IPS DF 4.7 (cell line): ENCODE measurements at regions not wholly inside any gene's neighbourhood (a gene's known extent, or its start where the extent isn't known, plus 50 kb on each side); places are given as distances from the start of the nearest gene placed in this dataset.
A peak's percentile ranks its signal among the peaks of the same experiment; 100 is the strongest.

ENCODE experiments used
- DNase-seq: peaks from one replicate; pipeline ENCODE4 v3.0.0-alpha.2; 2013; ENCODE audit warnings: low spot score; ENCODE audit errors: extremely low read depth

DNA sequence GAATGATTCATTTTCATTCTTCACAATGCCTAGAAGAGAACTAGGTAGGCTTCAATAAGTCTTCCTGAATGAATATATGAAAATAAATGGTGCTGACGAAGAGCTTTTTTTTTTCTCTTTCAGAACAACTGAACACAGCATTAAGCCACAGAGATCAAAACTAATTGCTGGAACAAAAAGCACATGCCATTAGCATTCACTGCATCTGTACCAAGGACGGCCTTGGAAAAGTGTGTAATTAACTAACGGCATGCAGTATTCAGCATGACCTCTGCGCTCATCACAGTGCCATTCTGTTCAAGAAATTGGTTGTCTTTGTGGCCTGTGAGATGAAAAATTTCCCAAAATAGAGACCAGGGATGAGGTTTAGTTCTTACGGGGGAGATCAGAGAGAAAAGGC lies 99.3 kb downstream of the NUDT12 start:
- DNase-seq: no peak

DNA sequence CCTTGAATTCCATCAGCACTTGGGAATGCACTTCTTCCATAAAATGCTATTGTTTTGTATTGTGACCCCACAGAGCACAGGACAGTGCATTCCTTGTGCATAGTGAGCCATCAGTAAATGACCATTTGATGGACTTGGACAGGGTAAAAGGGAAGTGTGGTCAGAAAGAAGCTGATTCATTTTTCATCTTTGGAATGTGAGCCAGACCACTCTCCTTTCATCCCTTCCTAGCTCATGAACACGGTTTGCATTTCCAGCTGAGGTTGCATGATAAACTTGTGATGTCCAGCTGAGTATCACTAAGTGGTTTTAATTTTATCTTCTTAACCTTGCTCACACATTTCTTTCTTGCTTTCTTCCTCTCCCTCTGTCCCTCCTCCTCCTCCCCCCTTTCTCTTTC lies 101.3 kb downstream of the NUDT12 start:
- no peak for DNase-seq

DNA sequence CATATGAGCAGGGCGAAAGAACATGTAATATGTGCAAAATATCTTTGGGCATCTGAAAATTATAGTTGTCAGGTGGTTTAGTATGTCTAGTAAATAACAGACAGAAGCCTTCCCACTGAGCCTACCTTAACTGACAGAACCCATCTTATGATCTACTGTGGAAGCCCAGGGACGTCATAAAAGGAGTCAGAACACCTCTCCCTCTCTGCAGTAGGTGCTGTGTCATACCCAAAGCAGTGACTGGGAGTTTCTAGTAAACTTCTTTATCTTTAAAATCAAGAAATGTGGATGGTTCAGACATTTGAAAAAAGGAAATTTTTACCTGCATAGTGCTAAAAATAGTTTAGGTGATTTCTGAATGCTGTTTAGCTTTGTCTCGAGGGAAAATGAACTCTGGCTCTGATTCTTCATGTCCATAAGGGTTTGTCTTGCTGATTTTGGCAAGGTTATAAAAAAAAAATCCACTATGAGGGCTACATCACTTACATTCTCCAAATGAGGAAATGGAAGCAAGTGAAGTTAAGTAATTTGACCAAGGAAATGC lies 104.0 kb downstream of the NUDT12 start:
- DNase-seq: no peak

DNA sequence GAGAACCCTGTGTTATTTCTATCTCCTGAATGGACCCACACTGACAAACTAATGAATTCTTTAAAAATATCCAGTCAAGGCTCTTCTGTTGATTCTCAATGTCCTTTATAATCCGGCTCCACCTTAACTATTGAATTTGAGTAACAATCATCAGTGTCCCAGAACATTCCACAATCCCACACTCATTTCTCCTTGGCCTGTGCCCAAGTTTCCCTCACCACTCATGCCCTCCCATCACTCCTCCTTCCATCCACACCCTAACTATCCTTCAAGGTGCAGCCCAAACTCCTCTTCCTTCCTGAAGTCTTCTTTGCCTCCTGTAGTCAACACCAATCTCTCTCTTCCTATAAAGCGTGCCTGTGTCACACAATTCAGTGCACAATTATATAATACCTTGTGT lies 106.1 kb downstream of the NUDT12 start:
- no peak for DNase-seq

DNA sequence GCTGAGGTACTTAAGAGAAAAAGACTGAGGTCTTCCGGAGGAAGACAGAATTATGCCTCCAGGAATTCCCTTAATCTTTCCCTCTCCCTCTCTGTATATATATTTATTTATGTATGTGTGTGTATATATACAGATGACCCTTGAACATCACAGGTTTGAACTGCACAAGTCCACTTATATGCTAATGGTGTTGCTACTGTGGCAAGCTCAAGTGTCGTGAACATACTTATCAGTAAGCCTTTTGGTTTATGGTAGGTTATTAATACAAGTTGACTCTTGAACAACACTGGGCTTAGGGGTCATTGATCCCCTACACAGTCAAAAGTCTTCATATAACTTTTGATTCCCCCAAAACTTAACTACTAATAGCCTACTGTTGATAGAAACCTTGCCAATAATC lies 106.8 kb downstream of the NUDT12 start:
- no peak for DNase-seq

DNA sequence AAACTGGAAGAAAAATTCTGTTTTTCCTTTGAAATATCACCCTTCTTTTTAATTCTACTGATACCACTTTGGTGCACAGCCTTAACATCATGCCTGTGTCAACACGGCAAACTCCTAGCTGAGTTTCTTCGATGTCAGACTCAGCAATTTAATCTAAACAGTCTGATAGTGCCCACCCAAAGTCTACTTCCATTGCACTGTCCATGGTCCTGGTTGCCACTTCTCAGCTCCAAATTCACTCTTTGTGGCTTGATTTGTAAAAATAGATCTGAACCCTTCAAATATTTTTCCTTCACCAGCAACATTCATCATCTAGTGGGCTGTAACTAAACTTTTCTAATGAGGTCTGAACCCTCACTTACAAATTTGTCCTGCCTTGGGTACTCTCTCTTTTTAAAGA lies 107.8 kb downstream of the NUDT12 start:
- no peak for DNase-seq

DNA sequence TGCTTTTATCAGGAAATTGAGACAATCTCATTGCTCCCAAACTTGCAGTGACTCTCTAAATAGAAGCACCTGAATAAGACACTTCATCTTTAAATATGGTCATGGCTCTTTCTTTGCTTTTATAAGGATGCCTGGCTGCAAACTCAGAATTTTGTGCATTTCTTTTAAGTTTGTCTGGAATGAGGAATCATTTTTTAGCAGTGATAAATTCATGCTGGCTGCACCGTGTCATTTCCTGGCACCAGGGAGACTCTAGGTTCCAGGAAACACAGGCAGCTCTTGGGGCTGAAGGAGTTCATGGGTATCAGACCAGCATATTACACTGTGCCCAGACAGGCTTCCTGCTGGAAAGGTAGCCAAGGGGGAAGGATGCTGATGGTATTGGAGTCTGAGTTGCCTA lies 109.9 kb downstream of the NUDT12 start:
- no peak for DNase-seq

DNA sequence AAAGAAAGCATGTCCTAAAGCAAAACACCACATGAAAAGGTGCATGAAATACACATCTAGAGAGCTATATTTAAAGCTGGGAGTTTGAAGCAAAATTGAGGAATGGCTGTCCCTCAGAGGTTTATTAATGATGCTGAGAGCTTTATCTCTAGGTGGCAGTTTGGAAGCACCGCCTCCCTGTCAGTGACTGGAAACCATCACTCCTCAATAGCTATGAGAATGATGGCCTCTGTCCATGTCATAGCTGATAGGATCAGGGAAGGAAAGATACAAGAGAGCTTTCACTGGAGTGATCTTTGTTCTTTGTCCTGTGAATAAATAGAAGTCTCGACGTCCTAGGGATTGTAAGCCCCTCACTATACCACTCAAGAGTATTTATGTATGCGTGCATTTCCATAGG lies 110.5 kb downstream of the NUDT12 start:
- no peak for DNase-seq

DNA sequence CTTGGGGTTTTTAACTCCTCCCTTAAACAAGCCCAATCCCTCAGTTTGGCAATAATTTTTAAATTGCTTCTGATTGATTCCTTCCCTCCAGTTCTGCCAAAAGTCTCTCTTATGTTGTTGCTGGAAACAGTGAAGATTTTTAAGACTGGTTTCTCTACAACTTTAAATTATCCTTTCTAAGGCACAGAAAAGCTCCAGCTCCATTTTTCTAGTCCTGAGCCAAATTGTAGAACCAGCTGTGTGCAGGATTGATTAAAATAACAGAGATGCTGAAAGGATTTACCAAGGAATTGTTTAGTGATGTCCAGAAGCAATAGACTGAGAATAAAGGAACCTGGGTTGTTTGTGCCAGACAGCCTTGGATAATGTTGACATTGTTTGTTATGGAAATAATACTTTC lies 111.3 kb downstream of the NUDT12 start:
- DNase-seq: no peak

DNA sequence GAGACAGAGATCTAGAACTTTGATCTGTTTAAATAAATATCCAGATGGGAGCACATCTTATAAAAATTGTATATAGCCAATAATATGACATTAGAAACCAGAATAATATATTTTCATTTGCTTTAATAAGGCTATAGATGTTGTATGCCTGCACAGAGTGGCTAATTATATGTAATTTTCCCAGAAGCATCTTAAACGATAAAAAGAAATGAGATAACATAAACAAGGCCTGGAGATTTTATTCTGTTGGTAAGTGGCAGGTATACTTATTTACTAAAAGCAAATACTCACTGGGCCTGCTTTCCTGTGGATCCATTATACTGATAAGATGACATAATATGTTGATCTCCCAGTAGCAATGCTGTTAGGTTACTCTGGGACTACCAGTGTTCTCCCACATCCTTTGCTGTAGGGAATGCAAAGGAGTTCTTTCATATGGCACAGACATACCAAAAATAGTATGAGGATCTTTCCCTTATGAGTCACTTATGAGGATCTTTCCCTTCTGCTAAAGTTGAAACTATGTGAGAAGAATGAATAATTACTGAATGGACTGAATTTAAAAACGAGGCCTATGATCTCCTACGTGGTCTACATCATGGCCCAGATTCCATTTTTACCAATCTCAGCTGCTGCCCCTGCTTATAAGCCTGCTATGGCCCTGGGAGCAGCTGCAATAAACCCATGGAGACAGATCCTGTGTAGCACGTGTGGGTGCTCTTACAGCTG lies 112.1 kb downstream of the NUDT12 start:
- no peak for DNase-seq

DNA sequence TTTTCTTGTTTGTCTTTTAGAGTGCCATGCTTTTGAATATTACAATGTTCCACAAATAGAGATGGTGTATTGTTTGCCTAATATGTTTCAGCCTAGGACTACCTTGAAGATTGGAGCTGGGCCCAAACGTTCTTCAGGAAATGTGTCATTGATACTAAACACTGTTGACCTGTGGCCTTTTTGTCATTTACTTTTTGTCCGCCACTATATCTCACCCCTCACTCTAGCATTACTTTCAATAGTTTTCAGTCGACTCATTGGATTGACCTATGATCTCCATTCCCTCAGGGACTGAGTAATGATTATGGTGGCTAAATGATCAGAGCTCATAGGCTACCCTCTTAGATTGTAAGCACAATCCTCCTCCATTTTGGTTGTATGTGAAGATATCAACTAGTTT lies 115.8 kb downstream of the NUDT12 start:
- no peak for DNase-seq

DNA sequence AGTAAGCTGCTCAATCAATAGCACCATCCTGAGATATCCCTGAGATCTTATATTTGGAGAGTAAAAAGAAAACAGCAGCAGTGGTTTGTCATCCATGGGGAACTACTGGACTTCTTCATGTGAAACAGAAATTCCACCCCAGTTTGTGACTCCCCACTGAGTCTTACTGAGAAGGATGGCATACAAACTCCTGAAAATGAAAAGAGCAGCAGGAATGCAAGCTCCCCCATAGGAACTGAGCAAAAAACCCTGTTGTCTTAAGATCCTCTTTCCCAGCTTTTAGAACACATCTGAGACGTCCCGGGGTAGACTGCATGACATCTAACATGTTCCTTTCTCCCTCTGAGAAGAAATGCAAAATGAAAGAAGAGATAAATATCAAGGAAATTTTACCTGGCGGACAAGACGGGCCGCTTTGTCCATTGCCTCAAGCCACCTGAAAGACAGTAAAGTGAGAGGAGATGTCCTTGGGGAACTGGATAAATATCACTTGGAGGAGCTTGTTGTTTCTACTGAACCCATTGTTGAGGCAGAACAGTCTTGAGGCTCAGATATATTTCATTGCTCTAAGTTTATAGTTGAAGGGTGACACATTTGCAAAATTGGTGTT lies 117.1 kb downstream of the NUDT12 start:
- DNase-seq: no peak

DNA sequence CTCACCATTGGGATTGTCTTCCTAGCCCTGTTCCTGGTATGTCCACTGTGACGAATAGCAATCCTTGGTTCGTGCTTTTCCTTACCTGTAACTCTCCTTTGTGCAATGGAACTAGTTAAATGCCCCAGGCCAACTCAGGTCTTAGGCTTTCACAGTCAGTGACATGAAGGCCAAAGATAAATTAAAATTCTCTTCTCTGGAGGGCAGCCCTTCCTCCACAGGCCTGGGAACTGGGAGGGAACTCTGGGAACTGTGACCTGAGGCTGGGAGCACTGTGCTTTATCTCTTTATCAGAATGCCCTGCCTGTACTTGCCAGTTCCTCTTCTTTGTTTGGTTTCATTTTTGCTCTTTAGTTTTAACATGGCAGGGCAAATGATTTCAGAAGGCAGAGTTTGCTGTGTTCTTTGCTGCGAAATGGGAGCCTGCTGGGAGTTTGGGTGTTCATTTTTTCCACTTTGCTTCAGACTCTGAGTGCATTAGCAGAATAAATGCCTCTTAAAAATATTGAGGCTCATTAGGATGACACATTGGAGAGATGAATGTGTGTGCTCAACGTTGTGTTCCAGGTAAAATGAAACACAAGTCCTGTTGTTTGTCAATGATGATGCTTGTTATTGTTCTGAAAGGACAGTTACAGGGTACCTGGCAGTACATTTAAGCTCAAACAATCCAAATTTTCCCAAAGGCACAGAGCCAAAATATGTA lies 118.1 kb downstream of the NUDT12 start:
- no peak for DNase-seq

DNA sequence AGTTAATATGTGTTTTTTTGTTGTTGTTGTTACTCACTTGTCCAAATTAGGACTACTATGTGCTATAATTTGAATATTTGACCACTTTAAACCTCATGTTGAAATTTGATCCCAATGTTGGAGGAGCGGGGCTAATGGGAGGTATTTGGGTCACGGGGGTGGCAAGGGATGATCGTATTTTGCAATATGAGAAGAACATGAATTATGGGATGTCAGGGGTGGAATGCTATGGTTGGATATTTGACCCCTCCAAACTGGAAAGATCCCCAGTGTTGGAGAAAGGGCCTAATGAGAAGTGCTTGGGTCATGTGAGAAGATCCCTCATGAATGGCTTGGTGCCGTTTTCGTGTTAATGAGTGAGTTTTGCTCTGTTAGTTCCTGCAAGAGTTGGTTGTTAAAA lies 119.8 kb downstream of the NUDT12 start:
- no peak for DNase-seq

DNA sequence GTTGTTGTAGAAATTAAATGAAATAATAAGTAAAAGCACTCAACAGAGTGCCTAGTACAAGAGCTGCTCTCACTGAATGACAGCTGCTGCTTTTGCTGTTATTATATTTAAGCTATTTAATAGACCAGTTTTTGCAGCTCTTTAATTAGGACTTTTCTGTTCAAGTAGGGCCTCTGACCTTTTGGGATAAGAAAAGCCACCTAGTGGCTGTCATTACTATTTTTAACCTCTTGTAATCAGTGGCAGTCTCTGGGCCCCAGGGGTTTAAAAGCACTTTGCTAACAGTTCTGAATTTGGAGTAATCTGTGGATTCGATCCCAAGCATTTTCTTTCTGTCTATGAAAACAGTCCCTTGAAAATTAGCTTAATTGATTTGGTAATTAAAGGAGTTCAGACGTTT lies 121.1 kb downstream of the NUDT12 start:
- DNase-seq: peak; percentile 11

DNA sequence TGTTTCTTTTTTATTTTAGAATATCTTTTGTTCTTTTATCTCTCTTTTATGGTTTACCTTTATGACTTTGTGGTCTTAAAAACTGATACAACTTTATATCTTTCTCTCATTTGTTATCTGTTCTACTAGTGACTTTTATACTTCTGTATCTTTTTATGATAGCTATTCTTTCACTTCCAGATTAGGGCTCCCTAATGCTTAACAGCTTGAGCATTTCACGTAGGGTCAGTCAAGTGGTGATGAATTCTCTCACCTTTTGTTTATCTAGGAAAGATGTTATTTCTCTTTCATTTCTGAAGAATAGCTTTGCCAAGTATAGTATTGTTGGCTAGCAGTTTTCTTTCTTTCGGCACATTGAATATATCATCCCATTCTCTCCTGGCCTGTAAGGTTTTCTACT lies 123.6 kb downstream of the NUDT12 start:
- DNase-seq: no peak

DNA sequence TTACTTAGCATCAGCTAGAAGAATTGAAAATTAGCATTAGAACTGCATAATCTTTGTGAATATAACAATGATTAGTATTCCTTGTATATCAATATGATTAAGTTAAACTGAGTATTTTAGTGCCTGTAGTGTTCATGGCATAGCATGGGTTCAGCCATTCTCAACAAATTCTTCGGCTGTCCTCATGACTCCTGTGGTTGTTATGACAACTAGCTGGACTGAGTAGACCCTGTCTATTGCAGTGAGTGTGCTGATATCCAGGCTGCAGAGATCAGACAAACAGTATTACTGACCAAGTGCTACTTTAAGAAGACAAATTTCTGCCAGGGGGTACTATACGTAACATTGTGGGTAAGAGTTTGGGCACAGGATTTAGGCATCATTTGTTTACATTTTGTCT lies 125.9 kb downstream of the NUDT12 start:
- no peak for DNase-seq

DNA sequence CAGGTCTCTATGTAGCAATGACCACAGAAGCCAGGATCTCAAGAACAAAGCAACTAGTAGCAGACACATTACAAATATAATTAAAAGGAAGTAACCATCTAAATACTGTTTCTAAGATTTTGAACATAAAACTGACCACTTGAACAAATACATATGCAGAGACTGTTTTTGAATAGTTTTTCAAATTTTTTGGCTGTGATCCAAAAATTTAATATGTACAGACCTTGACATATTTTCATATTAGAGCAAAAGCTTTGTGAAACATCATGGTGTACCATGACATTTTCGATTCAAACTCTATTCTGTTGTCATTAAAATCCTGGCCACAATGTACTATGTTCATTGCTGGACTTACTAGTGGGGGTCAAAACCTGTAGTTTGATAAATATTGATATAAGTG lies 126.5 kb downstream of the NUDT12 start:
- no peak for DNase-seq

DNA sequence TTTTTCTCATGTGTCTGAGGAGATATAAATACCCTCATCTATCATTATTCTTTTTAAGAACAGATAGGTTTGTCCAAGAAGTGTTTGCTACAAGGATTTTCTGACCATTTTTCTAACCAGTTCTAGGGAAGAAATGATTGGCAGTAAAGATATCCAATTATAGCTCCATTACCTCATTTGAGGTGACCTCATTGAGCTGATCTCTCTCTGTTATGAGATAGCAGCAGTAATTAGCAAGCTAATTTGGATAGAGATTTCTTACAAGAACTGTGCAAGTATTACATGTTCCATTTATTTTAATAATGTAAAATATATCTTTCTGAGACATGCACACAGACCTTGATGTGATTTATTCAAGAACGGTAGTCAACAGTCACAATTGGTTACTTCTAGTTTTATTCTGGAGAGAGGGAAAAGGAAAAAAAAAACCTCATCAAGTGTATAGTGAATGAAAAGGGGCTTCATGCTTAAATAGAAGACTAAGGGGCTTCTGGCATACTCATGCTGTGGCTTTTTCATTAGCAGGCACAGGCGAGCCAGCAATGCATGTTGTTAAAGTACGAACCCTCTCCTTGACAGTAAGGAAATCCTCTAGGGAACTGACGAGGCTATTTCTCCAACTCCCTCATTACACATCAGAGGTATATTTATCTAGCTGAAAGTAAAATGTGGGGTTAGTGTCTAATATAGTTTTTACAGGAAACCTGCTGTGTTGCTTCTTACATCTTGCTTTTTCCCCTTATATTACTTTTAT lies 127.3 kb downstream of the NUDT12 start:
- DNase-seq: no peak

DNA sequence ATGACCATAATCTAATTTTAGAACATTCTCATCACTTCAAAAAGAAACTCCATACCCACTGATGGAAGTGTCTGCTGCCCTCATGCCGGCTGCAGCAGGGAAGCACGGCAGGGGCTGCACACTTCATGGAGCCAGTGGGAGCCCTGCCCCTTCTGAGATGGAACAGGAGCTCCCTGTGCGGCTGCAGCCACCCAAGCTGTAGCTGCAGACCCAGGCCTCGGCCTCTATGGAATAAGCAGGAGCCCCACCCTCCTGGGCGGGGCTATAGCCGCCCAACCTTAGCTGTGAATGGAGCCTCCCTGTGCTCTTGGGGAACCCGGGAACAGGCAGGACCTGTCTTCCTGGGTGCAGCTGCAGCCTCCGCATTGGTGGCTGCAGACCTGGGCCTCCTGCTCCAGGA lies 128.5 kb downstream of the NUDT12 start:
- DNase-seq: peak; percentile 41

DNA sequence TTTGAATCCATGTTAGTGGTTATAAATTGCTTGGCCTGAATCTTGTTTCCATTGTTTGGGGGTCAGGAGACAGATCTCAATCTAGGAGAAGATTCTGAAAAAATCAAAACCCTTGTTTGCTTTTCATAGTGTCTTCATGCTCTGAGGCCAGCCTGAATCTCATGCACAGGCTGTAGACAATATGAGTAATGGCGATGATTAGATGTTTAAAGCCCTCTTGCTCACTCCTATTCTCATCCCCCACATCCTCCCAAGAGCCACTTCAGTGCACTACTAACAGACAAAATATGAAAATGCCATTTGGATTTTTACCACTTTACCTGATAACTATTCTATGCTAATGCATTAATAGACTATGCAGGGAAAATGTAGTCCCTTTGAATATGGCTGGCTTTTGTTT lies 129.4 kb downstream of the NUDT12 start:
- no peak for DNase-seq

DNA sequence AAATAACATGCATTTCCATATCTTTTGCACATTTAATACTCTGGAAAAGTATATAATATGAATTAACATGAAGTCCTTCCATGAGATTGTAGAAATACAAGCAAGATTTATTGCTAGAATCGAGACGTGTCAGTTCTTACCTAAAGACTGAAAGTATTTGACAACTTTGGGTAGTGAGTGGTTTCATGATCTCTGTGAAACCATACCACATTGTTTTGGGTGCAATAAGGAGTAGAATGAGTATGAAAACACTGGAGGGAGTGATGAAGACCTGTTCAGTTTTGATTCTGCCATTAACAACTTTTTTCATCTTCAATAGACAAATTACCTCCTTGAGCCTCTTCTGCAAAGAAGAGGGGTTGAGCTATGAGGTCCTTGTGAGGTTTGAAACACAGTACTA lies 133.7 kb downstream of the NUDT12 start:
- DNase-seq: no peak
